Suppressor macrophage treated with lipopolysaccharide for 4 hours (primary cell): ENCODE measurements at regions not wholly inside any gene's neighbourhood (a gene's known extent, or its start where the extent isn't known, plus 50 kb on each side); places are given as distances from the start of the nearest gene placed in this dataset.

Experiments
- DNase-seq: peaks from one replicate; pipeline ENCODE4 v3.0.0-alpha.2; 2020

DNA sequence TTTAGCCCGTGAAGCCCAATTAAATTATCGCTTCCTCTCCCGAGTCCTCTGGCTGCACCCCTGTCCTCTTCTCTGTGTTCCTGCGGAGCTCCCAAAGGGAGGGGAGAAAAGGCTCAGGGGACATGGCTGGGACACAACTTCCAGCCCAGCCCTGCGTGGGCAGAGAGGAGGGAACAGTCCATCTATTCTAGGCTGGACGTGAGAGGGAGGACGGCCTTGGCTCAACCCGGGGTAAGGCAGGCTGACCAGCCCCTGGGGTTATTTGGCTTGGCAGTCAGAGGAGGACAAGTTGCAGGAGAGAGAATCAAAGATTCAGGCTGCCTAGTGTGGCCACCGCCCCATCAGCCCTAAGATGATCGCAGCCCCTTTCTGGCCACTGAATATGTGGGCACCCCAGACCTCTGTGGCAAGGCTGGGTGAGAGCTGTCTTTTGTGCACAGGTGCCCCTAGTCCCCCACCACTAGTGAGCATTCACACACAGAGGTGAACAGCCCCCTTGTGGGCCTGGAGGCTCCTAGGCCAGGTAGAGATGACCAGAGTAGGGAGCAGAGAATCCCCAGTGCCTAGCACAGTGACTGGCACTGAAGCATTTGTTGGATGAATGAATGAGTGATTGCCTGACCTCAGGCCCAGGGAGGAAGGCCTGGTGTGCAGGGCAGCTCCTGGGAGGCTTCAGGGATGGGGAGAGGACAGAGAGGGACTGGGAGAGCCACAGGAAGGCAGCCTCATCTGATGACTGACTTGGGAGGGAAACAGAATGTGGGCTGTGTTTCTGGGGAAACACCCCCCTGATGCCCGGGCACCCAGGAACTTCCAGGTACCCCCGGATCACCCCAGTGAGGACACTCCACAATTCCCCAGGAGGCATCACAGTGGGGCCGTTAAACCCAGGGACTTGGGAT is 133.9 kb downstream of the C9orf50 start:
- DNase-seq = no peak

DNA sequence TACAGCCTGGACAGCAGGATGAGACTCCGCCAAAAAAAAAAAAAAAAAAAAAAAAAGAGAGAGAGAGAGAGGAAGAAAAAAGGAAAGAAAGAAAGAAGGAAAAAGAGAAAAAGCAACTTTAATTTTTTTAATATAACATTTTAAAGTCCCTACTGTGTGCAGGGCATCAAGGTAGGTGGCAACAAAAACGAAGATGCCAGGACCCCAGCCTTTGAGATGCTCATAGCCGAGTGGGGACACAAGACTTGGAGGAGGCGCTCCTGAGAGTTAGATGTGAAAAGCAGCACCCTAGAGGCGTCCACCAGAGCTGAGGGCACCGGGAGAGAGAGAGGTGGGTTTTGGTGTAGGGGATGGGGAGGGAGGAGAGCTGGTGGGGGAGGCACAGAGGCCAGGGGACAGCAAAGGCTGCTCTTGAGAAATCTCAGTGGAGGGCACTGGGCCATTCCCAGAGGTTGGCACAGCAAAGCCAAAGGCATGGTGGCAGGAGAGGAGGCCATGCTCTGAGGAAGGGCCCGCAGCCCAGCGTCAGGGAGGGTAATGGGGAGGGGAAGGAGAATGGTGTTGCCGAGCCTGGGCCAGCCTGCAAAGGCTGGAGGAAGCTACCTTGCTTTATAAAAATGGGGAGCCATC is 135.6 kb downstream of the C9orf50 start:
- no peak for DNase-seq

DNA sequence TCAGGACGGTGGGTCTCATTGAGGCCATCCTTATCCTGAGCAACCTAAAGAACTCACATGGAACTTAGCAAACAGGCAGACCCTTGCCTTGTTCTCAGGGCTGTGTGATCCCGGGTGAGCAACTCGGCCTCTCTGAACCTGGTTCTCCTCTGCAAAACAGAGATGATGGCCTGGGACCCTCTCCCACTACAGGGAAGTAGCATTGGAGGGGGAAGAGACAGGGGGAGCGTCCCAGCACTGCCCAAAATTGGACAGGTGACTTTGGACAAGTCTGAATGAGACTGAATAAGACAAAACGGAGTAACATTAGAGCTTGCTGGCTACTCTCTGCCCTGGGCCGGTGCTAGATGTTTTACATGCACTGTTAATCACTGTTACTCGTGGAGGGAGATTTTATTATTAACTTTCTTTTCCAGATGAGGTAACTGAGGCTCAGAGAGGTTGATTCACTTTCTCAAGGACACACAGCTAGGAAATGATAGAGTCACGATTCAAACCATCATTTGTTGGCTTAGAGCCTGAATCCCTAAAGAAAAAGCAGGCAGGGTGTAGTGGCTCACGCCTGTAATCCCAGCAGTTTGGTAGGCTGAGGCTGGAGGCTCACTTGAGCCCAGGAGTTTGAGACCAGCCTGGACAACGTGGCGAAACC is 136.4 kb downstream of the C9orf50 start:
- DNase-seq = no peak

DNA sequence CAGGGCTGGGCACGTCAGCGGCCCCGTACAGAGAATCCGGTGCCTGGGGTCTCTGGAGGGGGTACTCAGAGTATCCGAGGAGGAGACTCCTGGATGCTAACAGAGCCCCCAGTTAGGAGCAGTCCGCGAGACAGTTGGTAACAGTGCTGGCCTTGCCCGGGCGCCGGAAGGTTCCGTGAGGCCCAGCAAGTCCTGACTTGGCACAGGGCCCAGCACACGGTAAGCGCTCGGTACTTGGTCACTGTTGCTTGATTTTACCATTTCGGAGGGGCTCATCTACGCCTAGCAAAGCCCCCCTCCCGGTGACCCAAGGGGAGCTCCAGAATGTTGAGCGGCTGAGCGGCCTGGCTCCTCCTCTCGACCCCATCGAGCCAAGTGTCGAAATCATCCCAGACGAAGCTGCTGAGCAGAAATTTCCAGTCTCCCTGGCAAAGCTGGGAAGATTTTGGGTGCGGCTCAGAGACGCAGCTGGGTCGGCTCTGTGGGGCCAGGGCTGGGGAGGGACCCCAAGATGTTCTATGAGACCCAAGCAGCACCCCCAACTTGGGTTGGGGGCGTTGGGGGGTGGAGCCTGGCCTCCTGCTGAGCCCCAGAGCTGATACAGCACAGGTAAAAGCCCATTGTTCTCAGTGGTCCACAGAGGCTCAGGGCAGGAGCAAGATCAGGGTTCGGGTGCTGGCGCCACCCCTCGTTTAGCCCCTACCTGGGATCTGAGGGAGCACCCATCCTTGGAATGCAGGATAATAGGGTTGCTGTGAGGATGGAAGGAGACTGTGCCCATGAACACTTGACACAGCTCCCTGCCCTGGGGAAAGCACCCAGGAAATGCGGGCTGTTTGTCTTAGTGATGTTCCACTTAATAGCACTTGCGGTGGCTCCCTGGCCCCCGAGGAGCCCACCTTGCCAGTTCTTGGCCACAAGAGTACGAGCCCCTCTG is 137.2 kb downstream of the C9orf50 start:
- DNase-seq = peak; percentile 83

DNA sequence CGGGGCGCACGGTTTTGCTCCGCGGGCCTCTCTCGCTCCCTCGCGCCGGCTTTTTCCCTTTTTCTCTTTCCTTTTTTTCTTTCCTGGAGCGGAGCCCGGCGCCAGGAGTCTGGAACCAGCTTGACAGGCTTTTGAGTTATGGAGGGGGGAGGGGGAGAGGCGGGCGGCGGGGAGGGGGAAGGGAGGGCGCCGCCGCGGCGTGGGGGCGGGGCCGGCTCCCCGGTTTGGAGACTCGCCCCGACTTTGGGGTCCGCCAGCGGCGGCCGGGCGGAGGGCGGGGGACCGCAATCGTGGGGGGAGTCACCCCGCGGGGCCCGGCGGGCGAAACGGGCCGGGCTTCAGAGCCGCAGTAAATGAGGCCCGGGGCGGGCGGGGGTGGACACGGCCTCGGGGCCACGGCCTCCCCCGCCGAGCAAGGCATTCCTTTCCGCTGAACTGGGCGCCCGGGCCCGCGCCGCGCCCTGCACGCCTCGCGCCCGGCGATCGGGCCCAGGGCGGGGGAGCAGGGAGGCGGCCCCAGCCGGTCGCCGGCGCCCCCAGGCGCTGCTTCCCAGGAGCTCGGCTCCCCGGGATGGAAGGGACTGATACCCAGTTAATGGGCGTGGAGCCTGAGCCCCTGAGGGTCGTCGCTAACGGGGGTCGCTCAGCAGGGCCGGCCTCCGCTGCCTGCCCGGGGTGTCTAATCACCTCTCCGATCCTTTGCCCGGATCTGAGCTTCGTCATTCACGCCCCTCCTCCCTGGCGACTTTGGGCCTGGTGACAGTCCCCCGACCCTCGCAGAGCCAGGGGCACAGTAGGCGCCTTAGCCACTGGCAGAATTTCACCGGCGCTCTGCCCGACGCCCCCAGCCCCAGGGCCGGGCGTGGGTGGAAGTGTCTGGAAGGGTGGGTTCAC is 138.1 kb downstream of the C9orf50 start:
- peak; percentile 45 for DNase-seq

DNA sequence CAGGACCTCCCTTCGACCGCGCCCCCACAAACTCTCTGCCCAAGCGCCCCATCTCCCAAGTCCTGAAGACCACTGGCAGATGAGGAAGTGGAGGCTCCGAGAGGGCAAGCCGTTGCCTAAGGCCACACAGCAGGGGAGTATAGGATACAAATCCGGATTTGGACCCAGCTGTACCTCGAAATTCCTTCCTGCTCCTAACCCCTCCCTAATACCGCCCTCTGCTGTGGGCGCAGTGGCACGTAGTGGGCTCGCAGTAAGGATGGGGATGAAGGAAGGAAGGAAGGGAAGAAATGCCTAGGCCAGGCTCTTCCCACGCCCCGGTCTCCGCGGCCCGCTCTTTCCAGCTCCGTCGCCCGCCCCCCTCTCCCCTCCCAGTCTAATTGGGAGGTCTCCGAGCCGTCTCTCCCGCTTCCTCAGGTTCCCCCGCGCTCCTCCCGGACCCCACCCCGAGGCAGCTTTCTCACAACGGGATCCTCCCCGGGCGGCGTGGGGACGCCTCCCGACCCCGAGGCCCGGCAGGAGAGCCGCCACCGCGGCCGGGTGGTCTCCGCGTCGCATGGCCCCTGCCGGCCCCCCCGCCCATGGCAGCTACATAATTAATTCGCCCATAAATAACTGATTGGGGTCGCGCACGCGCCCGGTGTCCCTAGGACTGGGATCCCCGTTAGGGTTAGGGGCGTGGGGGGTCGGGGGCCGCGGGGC is 138.9 kb downstream of the C9orf50 start:
- DNase-seq = no peak

DNA sequence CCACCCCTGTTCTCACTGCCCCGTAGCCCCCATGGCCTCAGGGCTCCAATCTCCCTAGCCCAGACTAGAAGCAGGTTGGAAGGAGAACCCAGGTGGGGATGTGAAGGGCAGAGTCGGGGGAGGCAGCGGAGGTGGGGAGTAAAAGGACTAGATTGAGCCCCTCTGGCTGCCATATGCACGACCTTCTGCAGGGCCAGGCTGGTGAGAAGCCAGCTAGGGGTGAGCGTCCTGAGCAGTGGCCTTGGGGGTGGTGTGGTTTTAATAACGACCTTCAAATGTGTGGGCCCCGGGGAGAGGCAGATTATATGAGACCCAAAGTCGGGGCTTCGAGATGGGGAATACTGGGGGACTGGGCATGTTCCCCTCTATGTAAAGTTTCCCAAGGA is 139.5 kb downstream of the C9orf50 start:
- no peak for DNase-seq

DNA sequence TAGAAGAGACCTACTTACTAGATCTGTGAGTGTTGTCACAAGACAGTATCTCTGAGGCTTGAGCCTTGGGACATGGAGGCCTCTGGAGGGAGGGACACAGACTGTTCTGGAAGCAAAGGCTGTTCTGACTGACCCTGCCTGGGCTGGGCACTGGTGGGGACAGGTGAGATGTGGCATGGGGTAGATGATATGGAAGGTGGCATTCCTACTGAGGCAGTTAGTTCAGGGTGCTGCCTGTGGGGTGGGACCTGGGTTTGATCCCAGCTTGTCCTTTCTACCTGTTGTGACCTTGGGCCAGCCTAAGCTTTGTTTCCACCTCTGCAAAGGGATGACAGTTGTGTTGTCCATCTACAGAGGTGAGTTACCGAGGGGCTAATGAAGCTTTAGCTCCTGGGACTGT is 140.2 kb downstream of the C9orf50 start:
- DNase-seq = no peak

DNA sequence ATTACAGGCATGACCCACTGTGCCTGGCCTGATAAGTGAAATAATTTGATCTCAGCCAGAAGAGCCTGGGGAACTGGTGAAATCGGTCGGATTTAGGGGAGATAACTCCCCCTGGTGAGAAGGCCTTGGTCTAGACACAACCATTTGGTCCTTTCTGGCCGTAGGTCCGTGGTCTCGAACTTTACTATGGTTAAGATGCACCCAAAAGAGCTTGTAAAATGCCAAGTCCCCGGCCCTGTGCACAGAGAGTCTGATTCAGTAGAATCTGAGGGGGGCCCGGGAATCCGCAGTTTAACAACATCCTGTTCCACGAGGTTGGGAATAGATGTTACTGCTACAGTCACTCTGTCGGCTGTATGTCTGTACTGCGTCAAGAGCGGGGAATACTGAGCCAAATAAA is 140.7 kb downstream of the C9orf50 start:
- DNase-seq = no peak

DNA sequence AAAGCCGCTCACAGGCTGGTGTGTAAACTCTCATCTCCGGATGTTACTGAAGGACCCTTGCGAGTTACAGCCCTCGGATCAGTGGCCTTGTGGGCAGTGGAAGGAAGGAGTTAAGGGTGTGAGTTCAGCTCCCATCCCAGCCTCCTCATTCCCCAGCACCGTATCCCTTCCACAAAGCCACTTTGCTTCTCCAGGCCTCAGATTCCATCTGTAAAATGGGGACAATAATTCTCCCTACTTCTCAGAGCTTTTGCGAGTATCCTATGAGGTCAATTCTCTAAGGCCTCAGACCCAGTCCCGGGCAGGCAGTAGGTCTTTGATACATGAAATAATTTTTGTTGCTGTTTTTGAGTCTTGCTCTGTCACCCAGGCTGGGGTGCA is 141.3 kb downstream of the C9orf50 start:
- DNase-seq = no peak

DNA sequence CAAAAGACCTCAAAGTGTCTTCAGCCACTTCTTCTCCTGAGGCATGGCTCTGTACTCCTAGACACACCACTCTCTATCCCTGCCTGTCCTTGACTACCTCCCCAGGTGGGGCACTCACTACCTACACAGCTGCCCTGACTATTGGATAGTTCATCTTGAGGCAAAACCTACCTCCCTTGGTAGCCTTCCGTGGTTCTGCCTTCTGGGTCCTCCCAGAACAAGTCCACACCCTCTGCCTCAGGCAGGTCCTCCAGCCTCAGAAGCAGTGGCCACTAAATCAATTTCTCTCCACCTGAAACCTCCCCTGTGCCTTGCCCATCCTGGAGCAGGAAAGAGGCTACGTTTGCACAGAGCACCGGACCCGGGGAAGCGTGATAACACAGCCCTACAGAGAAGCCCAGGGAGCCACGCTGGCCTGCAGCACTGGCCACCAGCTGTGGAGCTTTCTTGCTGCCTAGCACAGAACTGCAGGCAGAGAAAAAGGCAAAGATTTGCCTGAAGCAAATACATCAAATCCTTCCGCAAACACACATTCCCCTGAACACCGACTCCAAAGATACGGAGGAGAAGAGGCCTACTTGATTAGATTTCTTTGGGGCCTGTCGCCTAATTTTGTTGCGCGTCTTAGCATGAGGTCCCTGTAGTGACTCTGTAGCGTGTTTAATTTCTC is 141.8 kb downstream of the C9orf50 start:
- no peak for DNase-seq

DNA sequence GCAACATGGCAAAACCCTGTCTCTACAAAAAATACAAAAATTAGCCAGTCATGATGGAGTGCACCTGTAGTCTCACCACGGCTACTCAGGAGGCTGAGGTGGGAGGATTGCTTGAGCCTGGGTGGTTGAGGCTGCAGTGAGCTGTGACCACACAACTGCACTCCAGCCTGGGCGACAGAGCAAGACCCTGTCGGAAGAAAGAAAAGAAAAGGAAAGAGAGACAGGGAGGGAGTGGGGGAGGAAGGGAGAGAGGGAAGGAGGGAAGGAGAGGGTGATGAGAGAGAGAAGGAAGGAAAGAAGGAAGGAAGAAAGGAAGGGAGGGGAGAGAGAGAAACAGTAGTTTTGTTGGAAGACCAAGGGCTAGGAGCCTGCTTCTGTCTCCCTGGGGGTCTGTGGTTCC is 142.4 kb downstream of the C9orf50 start:
- DNase-seq = no peak

DNA sequence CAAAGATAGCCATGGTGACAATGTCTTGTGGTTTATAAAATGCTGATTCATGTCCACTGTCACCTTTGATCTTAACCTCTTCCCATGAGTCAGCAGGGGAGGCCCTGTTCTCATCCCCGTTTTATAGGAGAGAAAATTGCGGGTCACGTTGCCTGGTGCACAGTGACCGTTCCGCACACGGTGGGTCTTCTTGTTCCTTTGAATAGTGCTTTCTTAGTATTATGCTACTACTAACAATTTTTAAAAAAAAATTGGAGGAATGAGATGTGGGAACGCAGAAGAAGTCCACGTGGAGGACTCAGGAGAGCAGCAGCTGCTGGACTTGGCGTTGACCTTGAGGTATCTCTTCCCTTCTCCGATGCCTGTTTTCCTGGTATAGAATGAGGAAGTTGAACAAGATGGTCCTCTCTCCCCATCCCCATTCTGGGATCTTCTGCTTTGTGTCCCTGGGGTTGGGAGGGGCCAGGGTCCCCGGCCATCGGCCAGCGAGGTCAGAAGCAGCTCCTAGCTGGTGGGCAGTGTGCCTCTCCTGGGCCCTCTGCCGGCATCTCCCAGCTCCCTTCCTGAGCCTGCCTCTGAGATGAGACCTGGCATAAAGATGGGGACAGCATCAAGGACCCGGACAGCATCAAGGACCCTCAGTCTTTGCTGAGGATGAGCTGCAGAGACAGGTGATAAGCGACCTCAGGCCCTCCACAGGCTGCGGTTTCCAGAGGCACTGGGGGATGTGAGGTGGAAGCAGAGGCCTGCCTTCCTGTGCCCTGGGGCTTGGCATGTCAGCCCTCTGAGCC is 143.9 kb downstream of the C9orf50 start:
- DNase-seq = no peak

DNA sequence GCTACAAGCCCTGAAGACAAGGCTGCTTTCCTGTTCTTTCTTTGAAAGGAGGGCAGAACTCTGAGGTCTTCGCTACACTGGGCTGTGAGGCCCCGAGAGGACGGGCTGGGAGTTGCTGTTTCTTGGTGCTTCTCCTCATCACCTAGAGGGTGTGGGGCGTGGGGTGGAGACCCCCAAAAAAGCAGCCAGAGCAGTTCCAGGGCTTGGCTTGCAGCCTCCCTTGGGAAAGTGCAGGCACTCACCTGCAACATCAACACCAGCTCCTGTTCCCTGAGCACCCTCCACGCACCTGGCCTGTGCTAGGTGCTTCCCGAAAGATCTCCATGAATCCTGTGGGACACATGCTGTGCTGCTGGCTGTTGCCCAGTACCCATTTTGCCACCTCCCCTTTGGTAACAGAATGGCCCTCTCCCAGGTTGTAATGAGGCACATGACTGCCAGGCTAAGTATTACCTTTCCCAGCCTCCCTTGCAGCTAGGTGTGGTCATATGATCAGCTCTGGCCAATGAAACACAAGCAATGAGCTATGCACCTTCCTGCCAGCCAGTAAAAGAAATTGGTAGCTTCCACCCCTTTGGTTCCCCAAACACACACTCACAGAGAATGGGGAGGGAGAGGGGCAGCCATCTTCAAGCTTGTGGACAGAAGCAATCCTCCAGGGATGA is 146.0 kb downstream of the C9orf50 start:
- no peak for DNase-seq

DNA sequence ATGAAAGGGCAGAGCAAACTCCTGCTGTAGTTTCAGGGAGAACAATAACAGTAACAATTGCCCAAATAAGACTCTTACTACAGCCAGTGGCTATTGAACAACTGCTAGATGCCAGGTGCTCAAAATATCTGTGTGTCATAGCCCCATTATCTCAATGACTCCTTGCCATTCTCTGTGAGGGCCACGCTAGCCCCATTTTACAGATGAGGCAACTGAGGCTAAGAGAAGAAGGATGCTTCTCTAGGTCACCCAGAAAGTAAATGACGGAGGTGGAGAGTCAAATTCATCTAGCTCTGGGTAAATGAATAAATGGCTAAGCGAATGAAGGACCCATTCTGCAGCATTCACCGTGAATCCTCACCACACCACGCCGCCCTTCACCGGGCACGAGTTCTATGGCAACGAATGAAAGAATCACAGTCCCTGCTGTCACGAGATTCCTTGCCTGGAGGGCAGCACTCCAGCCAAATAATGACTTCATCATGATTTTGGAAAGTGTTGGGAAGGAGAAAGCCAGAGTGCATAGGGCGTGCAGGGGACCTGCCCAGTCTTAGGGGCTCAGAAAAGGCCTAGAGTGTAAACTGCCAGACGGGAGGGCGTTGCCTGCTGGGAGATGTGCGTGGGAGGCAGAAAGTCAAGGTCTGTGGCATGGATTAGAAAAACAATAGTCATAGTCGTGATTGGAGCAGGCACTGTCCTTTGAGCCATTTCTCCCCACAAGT is 147.2 kb downstream of the C9orf50 start:
- DNase-seq = no peak

DNA sequence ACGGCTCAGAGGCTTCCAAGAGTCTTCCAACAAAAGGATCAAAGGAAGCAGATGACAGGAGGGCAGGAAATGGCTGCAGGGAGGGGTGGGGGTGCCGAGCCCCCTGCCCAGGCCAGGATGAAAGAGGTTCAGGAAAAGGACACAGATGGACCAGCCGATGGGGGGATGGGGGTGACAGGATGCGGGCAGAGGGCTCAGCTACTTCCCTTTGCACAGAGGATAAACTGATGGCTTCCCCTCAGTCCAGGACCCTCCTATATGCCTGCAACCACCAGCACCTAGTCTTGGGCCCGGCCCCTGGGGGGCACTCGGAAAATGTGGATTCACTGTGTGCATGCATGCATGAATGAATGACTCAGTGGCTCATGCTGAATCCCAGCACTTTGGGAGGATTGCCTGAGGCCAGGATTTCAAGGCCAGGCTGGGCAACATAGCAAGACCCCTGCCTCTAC is 148.2 kb downstream of the C9orf50 start:
- DNase-seq = no peak

DNA sequence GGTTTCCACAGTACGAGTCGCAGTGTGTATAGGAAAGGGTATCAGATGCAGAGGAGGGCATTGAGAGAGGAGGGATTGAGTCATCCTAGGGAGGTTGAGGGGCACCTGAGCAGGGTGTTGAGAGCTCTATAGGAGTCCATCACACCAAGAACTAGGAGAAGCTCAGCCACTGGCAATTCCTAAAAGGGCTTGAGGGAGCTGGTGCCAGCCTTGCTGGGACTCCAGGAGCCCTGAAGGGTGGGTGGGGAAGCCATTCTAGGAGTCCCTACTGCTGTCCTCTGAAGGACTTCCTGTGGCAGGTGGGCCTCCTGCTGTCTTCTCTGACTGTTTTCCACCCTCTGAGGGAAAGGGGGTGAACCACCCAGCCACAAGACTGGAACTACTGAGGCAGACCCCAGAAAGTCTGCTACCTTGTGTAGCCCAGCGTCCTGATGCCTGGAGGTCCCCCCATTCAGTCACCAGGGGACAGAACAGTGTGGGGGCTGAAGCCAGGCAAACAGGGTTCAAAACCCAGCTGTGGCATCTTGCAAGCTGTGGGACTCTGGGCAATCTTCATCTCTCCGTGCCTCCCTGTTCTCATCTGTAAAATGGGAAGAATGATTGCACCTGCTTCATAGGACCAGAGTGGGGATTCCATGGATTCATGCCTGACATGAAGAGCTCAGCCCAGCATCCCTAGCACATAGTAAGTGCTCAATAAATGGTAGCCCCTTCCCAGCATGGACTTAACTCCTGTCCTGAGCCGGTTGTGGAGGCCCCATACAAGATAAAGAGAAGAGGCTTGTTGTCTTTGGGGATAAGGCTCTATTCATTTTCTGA is 149.5 kb downstream of the C9orf50 start:
- DNase-seq = no peak

DNA sequence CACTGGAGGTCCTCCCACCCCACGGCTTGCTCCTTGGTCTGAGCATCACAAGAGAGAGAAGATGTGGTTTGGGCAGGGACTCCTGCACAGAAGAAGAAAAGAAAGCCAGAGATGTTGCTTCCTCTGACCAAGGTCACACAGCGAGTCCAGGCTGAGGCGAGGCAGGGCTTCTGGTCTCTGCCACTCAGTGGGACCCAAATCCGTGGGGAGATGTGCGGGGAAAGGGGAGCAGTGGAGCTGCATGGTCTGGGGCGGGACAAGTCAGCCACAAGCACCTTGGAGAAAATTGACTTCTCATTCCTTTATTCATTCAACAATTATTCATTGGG is 150.9 kb downstream of the C9orf50 start:
- no peak for DNase-seq
